ENCODE measurements at regions not wholly inside any gene's neighbourhood (a gene's known extent, or its start where the extent isn't known, plus 50 kb on each side); places are given as distances from the start of the nearest gene placed in this dataset.

GRCh38 chr16:50467559-50467942 is 80.6 kb upstream of the NKD1 start:
- TF ChIP-seq CTCF (conservative IDR thresholded peaks at IDR 0.05; ENCODE audit: low read length) (no peak), EZH2phosphoT487 (IDR thresholded peaks at IDR 0.05; ENCODE audit: borderline replicate concordance) (no peak)
